Testis (tissue), 2 donors: ENCODE measurements at regions not wholly inside any gene's neighbourhood (a gene's known extent, or its start where the extent isn't known, plus 50 kb on each side); places are given as distances from the start of the nearest gene placed in this dataset.

Source experiments
- CTCF ChIP-seq, 3 experiments: fragments of 450-650 bp in 2 of 3; fragments of 200-600 bp in 1 of 3; sonication (generic) in 1 of 3; IDR thresholded peaks; one replicate each; pipeline ENCODE4 v1.5.1; 2016 to 2019; ENCODE audit warnings: antibody characterized with exemption in 3 of 3, mild to moderate bottlenecking in 2 of 3, moderate library complexity in 1 of 3
- POLR2A ChIP-seq: fragments of 450-650 bp; IDR thresholded peaks from one replicate; pipeline ENCODE4 v1.6.1; 2017; ENCODE audit warnings: antibody characterized with exemption, mild to moderate bottlenecking, moderate library complexity

- TF ChIP-seq CTCF (IDR thresholded peaks at IDR 0.05) (no peak), POLR2A (no peak)
Measured at GRCh38 chr15:95698951-95699350, 631.5 kb upstream of the NR2F2 start.
